ENCODE measurements at regions not wholly inside any gene's neighbourhood (a gene's known extent, or its start where the extent isn't known, plus 50 kb on each side); places are given as distances from the start of the nearest gene placed in this dataset.

- Mint-ChIP-seq H3K9me3 (peaks cover 39% of the 10 kb centered on the region), H3K36me3 (peaks cover 15% of the 10 kb centered on the region), H3K27ac (no peak overlapping the region), H3K4me1 (no peaks in the 10 kb centered on the region), H3K27me3 (ENCODE audit: low read depth) (no peaks in the 10 kb centered on the region), H3K4me3 (no peak overlapping the region)
- POLR2A ChIA-PET, result no interaction called here
- ATAC-seq (no peak), DNase-seq (ENCODE audit: low spot score) (no peak)
- CTCF ChIA-PET, result no interaction called here
- TF ChIP-seq PREB (CRISPR knock-in tag; IDR thresholded peaks at IDR 0.05; ENCODE audit: borderline replicate concordance), result no peak
- TF ChIP-seq NFYB (CRISPR knock-in tag; conservative IDR thresholded peaks at IDR 0.05; ENCODE audit: low read depth), result no peak
- TF ChIP-seq ZNF416 (CRISPR knock-in tag; IDR thresholded peaks at IDR 0.05), result no peak
- TF ChIP-seq ESRRA (CRISPR knock-in tag; IDR thresholded peaks at IDR 0.05; ENCODE audit: borderline replicate concordance), result no peak
- TF ChIP-seq E2F1 (CRISPR knock-in tag; IDR thresholded peaks at IDR 0.05), result no peak
- TF ChIP-seq ATF6 (CRISPR knock-in tag; IDR thresholded peaks at IDR 0.05), result no peak
- TF ChIP-seq NFATC4 (CRISPR knock-in tag; IDR thresholded peaks at IDR 0.05), result no peak
- no peak for TF ChIP-seq MYBL2 (CRISPR knock-in tag; IDR thresholded peaks at IDR 0.05)
- TF ChIP-seq ZNF263 (CRISPR knock-in tag; IDR thresholded peaks at IDR 0.05; ENCODE audit: low read depth), result no peak
- TF ChIP-seq CREB1 (CRISPR knock-in tag; IDR thresholded peaks at IDR 0.05), result no peak
- no peak for TF ChIP-seq RELA (CRISPR knock-in tag; IDR thresholded peaks at IDR 0.05; ENCODE audit: borderline replicate concordance)
- TF ChIP-seq SMAD4 (CRISPR knock-in tag; IDR thresholded peaks at IDR 0.05), result no peak
- no peak for TF ChIP-seq TEAD4 (CRISPR knock-in tag; IDR thresholded peaks at IDR 0.05)
- no peak for TF ChIP-seq ETV6 (CRISPR knock-in tag; IDR thresholded peaks at IDR 0.05)
- TF ChIP-seq ZSCAN18 (CRISPR knock-in tag; IDR thresholded peaks at IDR 0.05), result no peak
These were observed 325.3 kb upstream of the ADAMTS5 start for GRCh38 chr21:27292229-27292628.

GRCh38 chr21:27291006-27291405 is 324.1 kb upstream of the ADAMTS5 start:
- ChIA-PET CTCF (no interaction called here), POLR2A (no interaction called here)
- Mint-ChIP-seq H3K27ac (no peak overlapping the region), H3K4me3 (no peak overlapping the region), H3K27me3 (ENCODE audit: low read depth) (no peaks in the 10 kb centered on the region), H3K9me3 (peaks cover 34% of the 10 kb centered on the region), H3K36me3 (peaks cover 11% of the 10 kb centered on the region), H3K4me1 (no peaks in the 10 kb centered on the region)
- TF ChIP-seq USF1 (CRISPR knock-in tag; IDR thresholded peaks at IDR 0.05) (no peak), NR3C1 (CRISPR knock-in tag; conservative IDR thresholded peaks at IDR 0.05; ENCODE audit: low read depth) (no peak), FOXP1 (CRISPR knock-in tag; IDR thresholded peaks at IDR 0.05; ENCODE audit: borderline replicate concordance) (no peak), NR1H2 (CRISPR knock-in tag; IDR thresholded peaks at IDR 0.05) (no peak), NFATC4 (CRISPR knock-in tag; IDR thresholded peaks at IDR 0.05) (no peak), CDX4 (CRISPR knock-in tag; IDR thresholded peaks at IDR 0.05; ENCODE audit: borderline replicate concordance) (no peak), MYBL2 (CRISPR knock-in tag; IDR thresholded peaks at IDR 0.05) (no peak), ETV6 (CRISPR knock-in tag; IDR thresholded peaks at IDR 0.05) (no peak), E2F5 (CRISPR knock-in tag; IDR thresholded peaks at IDR 0.05) (no peak)
- no peak for ATAC-seq
- no peak for DNase-seq (ENCODE audit: low spot score)
